SK-N-SH treated with all-trans-retinoic acid at 6 μM for 48 hours (cell line): ENCODE measurements at regions not wholly inside any gene's neighbourhood (a gene's known extent, or its start where the extent isn't known, plus 50 kb on each side); places are given as distances from the start of the nearest gene placed in this dataset.

ENCODE experiments used
- ESRRG ChIP-seq: fragments of 250-450 bp; sonication (Bioruptor Pico); IDR thresholded peaks from 2 replicates; pipeline ENCODE4 v1.6.1; 2021; ENCODE audit warnings: mild to moderate bottlenecking
- RARB ChIP-seq: fragments of 250-450 bp; sonication (Bioruptor Pico); IDR thresholded peaks from 2 replicates; pipeline ENCODE4 v1.8.0; 2021; ENCODE audit warnings: mild to moderate bottlenecking, moderate library complexity
- TCF4 ChIP-seq: fragments of 250-450 bp; sonication (Bioruptor Pico); IDR thresholded peaks from 2 replicates; pipeline ENCODE4 v1.8.0; 2021; ENCODE audit warnings: mild to moderate bottlenecking, moderate library complexity, borderline replicate concordance
- TOX ChIP-seq: fragments of 250-450 bp; sonication (Bioruptor Pico); IDR thresholded peaks from 2 replicates; pipeline ENCODE4 v1.8.0; 2021; ENCODE audit warnings: mild to moderate bottlenecking, moderate library complexity, borderline replicate concordance
- ZFP3 ChIP-seq: fragments of 250-450 bp; sonication (Bioruptor Pico); IDR thresholded peaks from 2 replicates; pipeline ENCODE4 v1.5.0; 2020; ENCODE audit warnings: mild to moderate bottlenecking, moderate library complexity
- TF ChIP-seq, protein P1 (sequence below): fragments of 250-450 bp; sonication (Bioruptor Pico); IDR thresholded peaks from 2 replicates; pipeline ENCODE4 v1.8.0; 2020; ENCODE audit warnings: mild to moderate bottlenecking, moderate library complexity, borderline replicate concordance

DNA sequence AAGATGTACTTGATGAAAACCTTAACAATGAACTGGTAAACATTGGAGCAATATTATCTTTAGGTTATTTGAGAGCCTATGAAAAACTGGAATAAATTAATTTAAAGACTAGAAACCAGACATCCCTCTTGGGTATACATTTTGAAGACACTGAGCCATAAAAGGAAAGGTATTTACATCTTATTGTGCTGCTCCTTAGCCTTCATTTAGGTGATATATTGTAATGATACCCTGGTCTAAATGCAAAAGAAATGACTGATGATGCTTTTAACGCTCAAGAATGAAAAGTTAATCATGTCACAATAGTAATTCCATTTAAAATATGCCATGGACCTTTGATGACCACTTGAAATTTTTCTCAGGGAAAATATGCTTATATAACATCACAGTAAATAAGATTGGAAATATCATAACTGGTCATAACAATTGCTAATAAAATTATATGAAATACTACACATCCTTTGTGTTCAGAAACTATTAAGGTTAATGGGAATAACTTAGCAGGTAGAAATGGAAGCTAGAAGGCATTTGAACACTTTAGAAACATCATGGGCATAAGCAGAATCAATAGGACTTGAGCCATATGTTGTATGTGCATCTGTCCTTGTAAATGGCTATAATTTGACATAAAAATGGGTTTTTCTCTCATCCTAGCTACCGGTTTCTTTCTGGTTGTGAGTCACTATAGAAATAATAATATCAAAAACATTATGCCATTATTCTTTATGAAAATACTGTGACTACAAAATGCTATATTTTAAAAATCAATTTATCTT is 979.7 kb downstream of the RAPGEF2 start:
- TF ChIP-seq TCF4 (CRISPR knock-in tag) = no peak
- TF ChIP-seq, protein P1, sequence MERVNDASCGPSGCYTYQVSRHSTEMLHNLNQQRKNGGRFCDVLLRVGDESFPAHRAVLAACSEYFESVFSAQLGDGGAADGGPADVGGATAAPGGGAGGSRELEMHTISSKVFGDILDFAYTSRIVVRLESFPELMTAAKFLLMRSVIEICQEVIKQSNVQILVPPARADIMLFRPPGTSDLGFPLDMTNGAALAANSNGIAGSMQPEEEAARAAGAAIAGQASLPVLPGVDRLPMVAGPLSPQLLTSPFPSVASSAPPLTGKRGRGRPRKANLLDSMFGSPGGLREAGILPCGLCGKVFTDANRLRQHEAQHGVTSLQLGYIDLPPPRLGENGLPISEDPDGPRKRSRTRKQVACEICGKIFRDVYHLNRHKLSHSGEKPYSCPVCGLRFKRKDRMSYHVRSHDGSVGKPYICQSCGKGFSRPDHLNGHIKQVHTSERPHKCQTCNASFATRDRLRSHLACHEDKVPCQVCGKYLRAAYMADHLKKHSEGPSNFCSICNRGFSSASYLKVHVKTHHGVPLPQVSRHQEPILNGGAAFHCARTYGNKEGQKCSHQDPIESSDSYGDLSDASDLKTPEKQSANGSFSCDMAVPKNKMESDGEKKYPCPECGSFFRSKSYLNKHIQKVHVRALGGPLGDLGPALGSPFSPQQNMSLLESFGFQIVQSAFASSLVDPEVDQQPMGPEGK (CRISPR knock-in tag) = no peak
- TF ChIP-seq RARB = no peak
- no peak for TF ChIP-seq TOX (CRISPR knock-in tag)
- TF ChIP-seq ZFP3 = no peak
- no peak for TF ChIP-seq ESRRG (CRISPR knock-in tag)
